Trophoblast cell (in vitro differentiated cells and primary cell): ENCODE measurements at regions not wholly inside any gene's neighbourhood (a gene's known extent, or its start where the extent isn't known, plus 50 kb on each side); places are given as distances from the start of the nearest gene placed in this dataset.

Experiments used
- DNase-seq, 2 donors: peaks; one replicate each; pipeline ENCODE4 v3.0.0-alpha.2; 2016
- H2AFZ ChIP-seq: 2 replicates; pipeline ENCODE4 v1.6.1; 2013; ENCODE audit warnings: low read length, moderate library complexity, mild to moderate bottlenecking; ENCODE audit not compliant: insufficient read depth, poor library complexity
- H2AK5ac ChIP-seq: 2 replicates; pipeline ENCODE4 v1.6.1; 2013; ENCODE audit warnings: mild to moderate bottlenecking, low read length
- H2BK120ac ChIP-seq: 2 replicates; pipeline ENCODE4 v1.6.1; 2013; ENCODE audit warnings: low read length, mild to moderate bottlenecking, moderate library complexity; ENCODE audit not compliant: insufficient read depth, poor library complexity
- H2BK12ac ChIP-seq: 2 replicates; pipeline ENCODE4 v1.6.1; 2013; ENCODE audit warnings: mild to moderate bottlenecking, low read length, moderate library complexity
- H2BK5ac ChIP-seq: 2 replicates; pipeline ENCODE4 v1.6.1; 2013; ENCODE audit warnings: low read length, low read depth, moderate library complexity, mild to moderate bottlenecking; ENCODE audit not compliant: poor library complexity
- H3K14ac ChIP-seq: 2 replicates; pipeline ENCODE4 v1.6.1; 2013; ENCODE audit warnings: mild to moderate bottlenecking, low read length
- H3K18ac ChIP-seq: 2 replicates; pipeline ENCODE4 v1.6.1; 2013; ENCODE audit warnings: mild to moderate bottlenecking, low read length
- H3K23ac ChIP-seq: 2 replicates; pipeline ENCODE4 v1.6.1; 2013; ENCODE audit warnings: low read length
- H3K27ac ChIP-seq: 2 replicates; pipeline ENCODE4 v1.5.1; 2013; ENCODE audit warnings: low read depth, mild to moderate bottlenecking, inconsistent platforms, low read length, moderate library complexity
- H3K27me3 ChIP-seq: 2 replicates; pipeline ENCODE4 v1.6.1; 2013; ENCODE audit warnings: inconsistent platforms, mild to moderate bottlenecking, low read length, moderate library complexity; ENCODE audit not compliant: insufficient read depth
- H3K36me3 ChIP-seq, 2 experiments: 1 replicate in 1 of 2; 2 replicates in 1 of 2; pipeline ENCODE4 v1.6.1; 2013; ENCODE audit warnings: low read length in 2 of 2, mild to moderate bottlenecking in 2 of 2, moderate library complexity in 1 of 2; ENCODE audit not compliant: insufficient read depth in 2 of 2, control insufficient read depth in 1 of 2
- H3K4ac ChIP-seq: 2 replicates; pipeline ENCODE4 v1.6.1; 2013; ENCODE audit warnings: low read depth, mild to moderate bottlenecking, low read length, moderate library complexity
- H3K4me1 ChIP-seq, 2 experiments: 1 replicate in 1 of 2; 2 replicates in 1 of 2; pipeline ENCODE4 v1.6.1; 2013; ENCODE audit warnings: low read length in 2 of 2, mild to moderate bottlenecking in 2 of 2, moderate library complexity in 1 of 2; ENCODE audit not compliant: insufficient read depth in 2 of 2, control insufficient read depth in 1 of 2
- H3K4me2 ChIP-seq: 2 replicates; pipeline ENCODE4 v1.6.1; 2013; ENCODE audit warnings: inconsistent platforms, mild to moderate bottlenecking, low read length, moderate library complexity
- H3K4me3 ChIP-seq: 2 replicates; pipeline ENCODE4 v1.5.1; 2013; ENCODE audit warnings: mild to moderate bottlenecking, low read depth, low read length, inconsistent platforms
- H3K79me1 ChIP-seq: one replicate; pipeline ENCODE4 v1.6.1; 2013; ENCODE audit warnings: low read length
- H3K79me2 ChIP-seq: 2 replicates; pipeline ENCODE4 v1.6.1; 2013; ENCODE audit warnings: low read length, mild to moderate bottlenecking; ENCODE audit not compliant: control insufficient read depth, insufficient read depth, poor library complexity
- H3K9ac ChIP-seq: 2 replicates; pipeline ENCODE4 v1.6.1; 2013; ENCODE audit warnings: mild to moderate bottlenecking, low read length
- H3K9me3 ChIP-seq: 2 replicates; pipeline ENCODE4 v1.6.1; 2013; ENCODE audit warnings: low read depth, mild to moderate bottlenecking, control low read depth, inconsistent platforms, low read length; ENCODE audit not compliant: insufficient read depth
- H4K12ac ChIP-seq: 2 replicates; pipeline ENCODE4 v1.6.1; 2013; ENCODE audit warnings: low read depth, mild to moderate bottlenecking, low read length, moderate library complexity
- H4K8ac ChIP-seq: 2 replicates; pipeline ENCODE4 v1.6.1; 2013; ENCODE audit warnings: low read depth, mild to moderate bottlenecking, low read length, moderate library complexity
- H4K91ac ChIP-seq: one replicate; pipeline ENCODE4 v1.6.1; 2013; ENCODE audit warnings: low read depth, mild to moderate bottlenecking, low read length, moderate library complexity
- WGBS: extraction: QIAGEN DNeasy Blood & Tissue Kit; methylation state at CpG from one replicate; pipeline ENCODE4 v1.1.7; 2013; ENCODE audit warnings: missing lambda C conversion rate; ENCODE audit not compliant: insufficient read length, insufficient coverage; ENCODE audit errors: extremely low coverage; 5-methylcytosine and 5-hydroxymethylcytosine counted together

GRCh38 chr15:79516646-79517045 is 84.5 kb downstream of the MINAR1 start:
- no CpG with 5 or more reads among the region's 3 CpGs for WGBS
- H2AK5ac ChIP-seq, result no peak overlapping the region
- no peak overlapping the region for H3K27ac ChIP-seq
- DNase-seq, result no peak
- H3K36me3 ChIP-seq, result no peaks in the 10 kb centered on the region
- no peak overlapping the region for H4K12ac ChIP-seq
- H3K14ac ChIP-seq, result no peak overlapping the region
- H3K27me3 ChIP-seq, result no peaks in the 10 kb centered on the region
- no peaks in the 10 kb centered on the region for H3K79me1 ChIP-seq
- H4K91ac ChIP-seq, result no peak overlapping the region
- no peak overlapping the region for H3K4me2 ChIP-seq
- H3K18ac ChIP-seq, result no peak overlapping the region
- no peak overlapping the region for H2BK120ac ChIP-seq
- H3K23ac ChIP-seq, result no peak overlapping the region
- no peak overlapping the region for H3K4ac ChIP-seq
- no peak overlapping the region for H2BK12ac ChIP-seq
- H3K9ac ChIP-seq, result no peak overlapping the region
- H3K9me3 ChIP-seq, result no peaks in the 10 kb centered on the region
- H2AFZ ChIP-seq, result no peak overlapping the region
- H4K8ac ChIP-seq, result no peak overlapping the region
- H3K4me1 ChIP-seq, result no peaks in the 10 kb centered on the region
- no peak overlapping the region for H3K4me3 ChIP-seq
- H3K79me2 ChIP-seq, result no peaks in the 10 kb centered on the region
- H2BK5ac ChIP-seq, result no peak overlapping the region

- Histone ChIP-seq H4K12ac (no peak overlapping the region), H2AFZ (no peak overlapping the region), H3K27ac (no peak overlapping the region), H3K9ac (no peak overlapping the region), H2BK5ac (no peak overlapping the region), H2BK12ac (no peak overlapping the region), H4K91ac (no peak overlapping the region), H2BK120ac (no peak overlapping the region), H3K4ac (no peak overlapping the region), H3K4me3 (no peak overlapping the region), H3K79me1 (no peaks in the 10 kb centered on the region), H4K8ac (no peak overlapping the region), H3K27me3 (no peaks in the 10 kb centered on the region), H3K79me2 (no peaks in the 10 kb centered on the region), H3K23ac (no peak overlapping the region), H3K18ac (no peak overlapping the region), H3K14ac (no peak overlapping the region), H2AK5ac (no peak overlapping the region), H3K4me1 (no peaks in the 10 kb centered on the region), H3K36me3 (no peaks in the 10 kb centered on the region), H3K4me2 (no peak overlapping the region), H3K9me3 (no peaks in the 10 kb centered on the region)
- DNase-seq, result no peak
- no CpG with 5 or more reads among the region's 3 CpGs for WGBS
Measured at GRCh38 chr15:79519628-79520027, 87.5 kb downstream of the MINAR1 start.

DNA sequence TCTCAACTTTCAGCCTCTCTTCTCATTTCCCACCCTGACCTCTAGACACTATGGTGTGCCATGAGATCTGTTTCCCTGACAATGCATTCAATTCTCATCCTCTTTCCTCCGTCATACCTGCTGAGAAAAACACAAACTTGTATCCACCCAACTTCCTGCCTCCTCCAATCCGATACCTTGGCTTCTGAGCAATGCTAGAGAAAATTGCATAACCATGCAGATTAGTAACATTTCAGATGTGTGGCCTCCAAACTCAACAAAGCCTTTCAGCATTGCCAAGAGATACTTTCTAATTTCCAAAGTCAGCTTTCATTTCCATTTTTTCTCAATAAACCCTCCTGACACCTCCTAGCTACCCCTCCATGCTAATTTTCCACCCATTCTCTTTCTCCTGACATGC is 88.5 kb downstream of the MINAR1 start:
- no peak overlapping the region for H3K4ac ChIP-seq
- no peaks in the 10 kb centered on the region for H3K4me1 ChIP-seq
- no peaks in the 10 kb centered on the region for H3K9me3 ChIP-seq
- H3K18ac ChIP-seq, result no peak overlapping the region
- no peak overlapping the region for H3K14ac ChIP-seq
- H2AK5ac ChIP-seq, result no peak overlapping the region
- no peaks in the 10 kb centered on the region for H3K27me3 ChIP-seq
- no peak overlapping the region for H3K4me2 ChIP-seq
- no peak overlapping the region for H4K91ac ChIP-seq
- H3K27ac ChIP-seq, result no peak overlapping the region
- no peak overlapping the region for H4K12ac ChIP-seq
- no peak overlapping the region for H4K8ac ChIP-seq
- H3K36me3 ChIP-seq, result no peaks in the 10 kb centered on the region
- no peak overlapping the region for H2BK12ac ChIP-seq
- H3K23ac ChIP-seq, result no peak overlapping the region
- DNase-seq, result no peak
- no peaks in the 10 kb centered on the region for H3K79me1 ChIP-seq
- no peak overlapping the region for H2BK5ac ChIP-seq
- no peak overlapping the region for H3K9ac ChIP-seq
- no CpG with 5 or more reads among the region's 2 CpGs for WGBS
- H2BK120ac ChIP-seq, result no peak overlapping the region
- no peaks in the 10 kb centered on the region for H3K79me2 ChIP-seq
- H2AFZ ChIP-seq, result no peak overlapping the region
- H3K4me3 ChIP-seq, result no peak overlapping the region

DNA sequence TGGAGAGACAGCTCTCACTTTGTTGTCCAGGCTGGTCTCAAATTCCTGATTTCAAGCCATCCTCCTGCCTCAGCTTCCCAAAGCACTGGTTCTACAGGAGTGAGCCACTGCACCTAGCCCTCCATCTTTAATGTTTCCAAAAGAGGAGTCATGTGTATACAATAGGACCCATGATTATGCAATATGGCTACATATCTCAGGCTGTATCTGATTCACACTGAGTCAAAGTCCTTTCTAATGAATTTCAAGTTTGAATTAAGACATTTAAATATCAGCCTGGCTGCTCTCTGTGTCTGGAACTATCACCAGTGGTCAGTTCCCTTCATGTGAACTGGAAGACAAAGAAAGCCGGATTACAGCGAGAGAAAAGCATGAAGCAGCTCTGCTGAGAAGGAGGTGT is 90.5 kb downstream of the MINAR1 start:
- Histone ChIP-seq H3K79me2 (no peaks in the 10 kb centered on the region), H4K12ac (no peak overlapping the region), H3K4ac (no peak overlapping the region), H3K23ac (no peak overlapping the region), H3K9me3 (no peaks in the 10 kb centered on the region), H2AFZ (no peak overlapping the region), H3K27me3 (no peaks in the 10 kb centered on the region), H3K4me2 (no peak overlapping the region), H2BK5ac (no peak overlapping the region), H3K4me3 (no peak overlapping the region), H3K18ac (no peak overlapping the region), H2AK5ac (no peak overlapping the region), H3K27ac (no peak overlapping the region), H3K9ac (no peak overlapping the region), H4K8ac (no peak overlapping the region), H4K91ac (no peak overlapping the region), H2BK12ac (no peak overlapping the region), H2BK120ac (no peak overlapping the region), H3K36me3 (no peaks in the 10 kb centered on the region), H3K79me1 (no peaks in the 10 kb centered on the region), H3K4me1 (no peaks in the 10 kb centered on the region), H3K14ac (no peak overlapping the region)
- DNase-seq, result no peak
- no CpG with 5 or more reads among the region's 2 CpGs for WGBS
